ENCODE measurements at regions not wholly inside any gene's neighbourhood (a gene's known extent, or its start where the extent isn't known, plus 50 kb on each side); places are given as distances from the start of the nearest gene placed in this dataset.

GRCh38 chr12:23335593-23335992 is 613.9 kb downstream of the SOX5 start:
- CTCF ChIA-PET, result no interaction called here
- POLR2A ChIA-PET, result no interaction called here
- no peak overlapping the region for H3K4me3 Mint-ChIP-seq (ENCODE audit: unreplicated experiment)
- no TSS peak for BruUV-seq (replicated peaks)
- H3K36me3 Mint-ChIP-seq (ENCODE audit: insufficient read depth, unreplicated experiment), result no peaks in the 10 kb centered on the region
- Histone ChIP-seq H3K9me3 (no peaks in the 10 kb centered on the region), H3K27me3 (replicated peaks; ENCODE audit: control insufficient read depth, insufficient read depth, low read length) (no peaks in the 10 kb centered on the region), H3K4me3 (ENCODE audit: low read depth, low read length) (no peak overlapping the region), H3K36me3 (ENCODE audit: control insufficient read depth, insufficient read depth, low read length) (no peaks in the 10 kb centered on the region), H3K4me1 (no peaks in the 10 kb centered on the region)
- no peaks in the 10 kb centered on the region for H3K9me3 Mint-ChIP-seq (ENCODE audit: unreplicated experiment)
- TF ChIP-seq, protein P1, sequence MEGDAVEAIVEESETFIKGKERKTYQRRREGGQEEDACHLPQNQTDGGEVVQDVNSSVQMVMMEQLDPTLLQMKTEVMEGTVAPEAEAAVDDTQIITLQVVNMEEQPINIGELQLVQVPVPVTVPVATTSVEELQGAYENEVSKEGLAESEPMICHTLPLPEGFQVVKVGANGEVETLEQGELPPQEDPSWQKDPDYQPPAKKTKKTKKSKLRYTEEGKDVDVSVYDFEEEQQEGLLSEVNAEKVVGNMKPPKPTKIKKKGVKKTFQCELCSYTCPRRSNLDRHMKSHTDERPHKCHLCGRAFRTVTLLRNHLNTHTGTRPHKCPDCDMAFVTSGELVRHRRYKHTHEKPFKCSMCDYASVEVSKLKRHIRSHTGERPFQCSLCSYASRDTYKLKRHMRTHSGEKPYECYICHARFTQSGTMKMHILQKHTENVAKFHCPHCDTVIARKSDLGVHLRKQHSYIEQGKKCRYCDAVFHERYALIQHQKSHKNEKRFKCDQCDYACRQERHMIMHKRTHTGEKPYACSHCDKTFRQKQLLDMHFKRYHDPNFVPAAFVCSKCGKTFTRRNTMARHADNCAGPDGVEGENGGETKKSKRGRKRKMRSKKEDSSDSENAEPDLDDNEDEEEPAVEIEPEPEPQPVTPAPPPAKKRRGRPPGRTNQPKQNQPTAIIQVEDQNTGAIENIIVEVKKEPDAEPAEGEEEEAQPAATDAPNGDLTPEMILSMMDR (IDR thresholded peaks at IDR 0.05; ENCODE audit: insufficient read depth in 1 of 2, low read depth in 1 of 2, low read length in 1 of 2, severe bottlenecking in 1 of 2, unreplicated experiment in 1 of 2), result no peak
- DNase-seq, result no peak
- H3K27me3 Mint-ChIP-seq (ENCODE audit: insufficient read depth, unreplicated experiment), result peaks cover 11% of the 10 kb centered on the region
- intact Hi-C loops (cut with micrococcal nuclease; ENCODE audit: unreplicated experiment), result no loop called here
- H3K27ac Mint-ChIP-seq (ENCODE audit: unreplicated experiment), result no peak overlapping the region
- H3K4me1 Mint-ChIP-seq (ENCODE audit: low read depth, unreplicated experiment), result no peaks in the 10 kb centered on the region

DNA sequence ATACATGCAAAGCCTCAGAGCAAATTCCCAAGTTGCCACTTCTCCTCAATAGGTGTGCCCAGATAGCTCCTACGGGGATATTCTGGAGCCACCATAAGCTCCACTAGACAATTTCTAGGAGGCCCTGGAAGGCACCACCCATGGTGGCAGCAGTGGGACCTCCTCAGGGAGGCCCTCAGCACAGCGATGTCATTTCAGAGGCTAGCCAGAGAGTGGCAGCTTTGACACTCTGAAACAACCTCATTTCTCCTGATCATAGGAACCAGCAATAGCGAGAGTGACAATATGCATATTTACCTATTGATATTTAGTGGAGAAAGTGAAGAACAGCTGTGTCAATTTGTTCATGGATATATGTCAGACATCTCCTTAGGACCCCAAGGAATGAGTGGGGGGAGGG is 612.3 kb downstream of the SOX5 start:
- H3K27me3 ChIP-seq (replicated peaks; ENCODE audit: control insufficient read depth, insufficient read depth, low read length), result no peaks in the 10 kb centered on the region
- H3K36me3 ChIP-seq (ENCODE audit: control insufficient read depth, insufficient read depth, low read length), result no peaks in the 10 kb centered on the region
- TF ChIP-seq, protein P1 (IDR thresholded peaks at IDR 0.05; ENCODE audit: insufficient read depth in 1 of 2, low read depth in 1 of 2, low read length in 1 of 2, severe bottlenecking in 1 of 2, unreplicated experiment in 1 of 2), result no peak
- Mint-ChIP-seq H3K27me3 (ENCODE audit: insufficient read depth, unreplicated experiment) (peaks cover 11% of the 10 kb centered on the region), H3K9me3 (ENCODE audit: unreplicated experiment) (no peaks in the 10 kb centered on the region), H3K36me3 (ENCODE audit: insufficient read depth, unreplicated experiment) (no peaks in the 10 kb centered on the region), H3K4me1 (ENCODE audit: low read depth, unreplicated experiment) (no peaks in the 10 kb centered on the region), H3K27ac (ENCODE audit: unreplicated experiment) (no peak overlapping the region), H3K4me3 (ENCODE audit: unreplicated experiment) (no peak overlapping the region)
- H3K9me3 ChIP-seq, result no peaks in the 10 kb centered on the region; the same call in 1 of the 2 replicates
- no peak for DNase-seq
- BruUV-seq (replicated peaks), result no TSS peak
- intact Hi-C loops (cut with micrococcal nuclease; ENCODE audit: unreplicated experiment), result no loop called here
- POLR2A ChIA-PET, result no interaction called here
- H3K4me1 ChIP-seq, result no peaks in the 10 kb centered on the region
- H3K4me3 ChIP-seq (ENCODE audit: low read depth, low read length), result no peak overlapping the region
- CTCF ChIA-PET, result no interaction called here

- Mint-ChIP-seq H3K9me3 (ENCODE audit: unreplicated experiment) (no peaks in the 10 kb centered on the region), H3K27me3 (ENCODE audit: insufficient read depth, unreplicated experiment) (peaks cover 12% of the 10 kb centered on the region), H3K4me1 (ENCODE audit: low read depth, unreplicated experiment) (no peaks in the 10 kb centered on the region), H3K27ac (ENCODE audit: unreplicated experiment) (no peak overlapping the region), H3K4me3 (ENCODE audit: unreplicated experiment) (no peak overlapping the region), H3K36me3 (ENCODE audit: insufficient read depth, unreplicated experiment) (no peaks in the 10 kb centered on the region)
- Histone ChIP-seq H3K4me3 (ENCODE audit: low read depth, low read length) (no peak overlapping the region), H3K27me3 (replicated peaks; ENCODE audit: control insufficient read depth, insufficient read depth, low read length) (no peaks in the 10 kb centered on the region; the same call in 1 of the 2 replicates), H3K4me1 (no peaks in the 10 kb centered on the region), H3K9me3 (no peaks in the 10 kb centered on the region; the same call in 1 of the 2 replicates), H3K36me3 (ENCODE audit: control insufficient read depth, insufficient read depth, low read length) (no peaks in the 10 kb centered on the region)
- CTCF ChIA-PET, result no interaction called here
- POLR2A ChIA-PET, result no interaction called here
- no TSS peak for BruUV-seq (replicated peaks)
- DNase-seq, result no peak
- intact Hi-C loops (cut with micrococcal nuclease; ENCODE audit: unreplicated experiment), result loop anchor here (1.0 kb wide), 1 partner anchor 135 kb away; no protein-coding TSS in a partner anchor
- TF ChIP-seq, protein P1 (IDR thresholded peaks at IDR 0.05; ENCODE audit: insufficient read depth in 1 of 2, low read depth in 1 of 2, low read length in 1 of 2, severe bottlenecking in 1 of 2, unreplicated experiment in 1 of 2), result no peak
Measured at GRCh38 chr12:23340351-23340750, 609.1 kb downstream of the SOX5 start.

Data from Caco-2 (cell line).